HepG2 (cell line): ENCODE measurements at regions not wholly inside any gene's neighbourhood (a gene's known extent, or its start where the extent isn't known, plus 50 kb on each side); places are given as distances from the start of the nearest gene placed in this dataset.

Source experiments
- ATAC-seq: fragments of 200-7000 bp; cut with Tn5 transposase; 3 replicates; pipeline ENCODE4 v1.9.1; 2020; ENCODE audit warnings: mild to moderate bottlenecking, moderate library complexity
- BruUV-seq: library from RNA; stranded (reverse); fragments of 400-500 nt; replicated peaks from 2 replicates; lab custom pipeline; 2021; lab: Mats Ljungman, UMichigan
- CTCF ChIA-PET: fragments of 300-600 bp; formaldehyde crosslinking; extraction: SDS; loops from one replicate; lab custom pipeline; 2021; ENCODE audit warnings: low total read pairs, inconsistent platforms, low intra/inter-chr PET ratio; lab: Yijun Ruan, JAX
- POLR2A ChIA-PET: fragments of 350-600 bp; sonication (Branson Sonifier 250); formaldehyde crosslinking; loops from one replicate; lab custom pipeline; 2020; ENCODE audit warnings: antibody characterized with exemption, inconsistent platforms; lab: Yijun Ruan, JAX
- DNase-seq: peaks from one replicate; pipeline ENCODE4 v3.0.0-alpha.2; 2015; ENCODE audit warnings: low spot score
- FAIRE-seq: peaks from 3 replicates; lab custom pipeline; 2011; peaks lifted over from hg19 to GRCh38; lab: Jason Lieb, UNC
- H2AFZ ChIP-seq: one replicate; pipeline ENCODE4 v1.6.1; 2011; ENCODE audit warnings: low read length, inconsistent platforms
- H3K27ac ChIP-seq: fragments of 300-600 bp; 3 replicates; pipeline ENCODE4 v1.8.0; 2011; ENCODE audit warnings: mixed run types, mild to moderate bottlenecking, mixed read lengths, low read length, inconsistent platforms; ENCODE audit not compliant: insufficient read depth; ENCODE audit errors: extremely low read length
- H3K27me3 ChIP-seq, 2 experiments: fragments of 200-600 bp in 1 of 2; 2 replicates in 1 of 2; 3 replicates in 1 of 2; pipeline versions ENCODE4 v1.6.0 to v1.8.0; 2011; ENCODE audit warnings: low read length in 2 of 2, mild to moderate bottlenecking in 2 of 2, moderate library complexity in 2 of 2, inconsistent platforms in 1 of 2; ENCODE audit not compliant: insufficient read depth in 2 of 2, control insufficient read depth in 1 of 2
- H3K36me3 ChIP-seq, 2 experiments: fragments of 200-600 bp in 1 of 2; replicated peaks in 1 of 2; 2 replicates in 1 of 2; 3 replicates in 1 of 2; pipeline versions ENCODE4 v1.5.1 to v1.8.0; 2011; ENCODE audit warnings: low read length in 2 of 2, inconsistent platforms in 1 of 2; ENCODE audit not compliant: insufficient read depth in 2 of 2, control insufficient read depth in 1 of 2
- H3K4me1 ChIP-seq: 2 replicates; pipeline ENCODE4 v1.5.1; 2012; ENCODE audit warnings: low read length, inconsistent platforms; ENCODE audit not compliant: insufficient read depth
- H3K4me2 ChIP-seq: 2 replicates; pipeline ENCODE4 v1.6.0; 2011; ENCODE audit warnings: low read depth, low read length, inconsistent platforms
- H3K4me3 ChIP-seq, 3 experiments: fragments of 200-600 bp in 1 of 3; sonication (generic), shearing (Covaris generic) in 1 of 3; replicated peaks in 1 of 3; 2 replicates each; pipeline ENCODE4 v1.5.1; 2011 to 2016; ENCODE audit warnings: low read length in 3 of 3, inconsistent platforms in 2 of 3, low read depth in 2 of 3, mild to moderate bottlenecking in 2 of 3, control low read depth in 1 of 3, mixed read lengths in 1 of 3; ENCODE audit not compliant: insufficient read depth in 1 of 3
- H3K79me2 ChIP-seq: one replicate; pipeline ENCODE4 v1.6.1; 2011; ENCODE audit warnings: low read length, inconsistent platforms; ENCODE audit not compliant: insufficient read depth
- H3K9ac ChIP-seq: 2 replicates; pipeline ENCODE4 v1.6.0; 2011; ENCODE audit warnings: mild to moderate bottlenecking, low read depth, low read length, inconsistent platforms; ENCODE audit not compliant: insufficient read depth
- H3K9me3 ChIP-seq: 2 replicates; pipeline ENCODE4 v1.5.1; 2012; ENCODE audit warnings: mild to moderate bottlenecking, low read length
- H4K20me1 ChIP-seq: 2 replicates; pipeline ENCODE4 v1.6.0; 2011; ENCODE audit warnings: inconsistent platforms, mild to moderate bottlenecking, low read length, moderate library complexity; ENCODE audit not compliant: insufficient read depth
- DNMT1 ChIP-seq: sonication (generic); formaldehyde crosslinking; IDR thresholded peaks from 2 replicates; pipeline ENCODE4 v1.5.1; 2020; ENCODE audit warnings: mild to moderate bottlenecking, missing genetic modification reagents
- DPF2 ChIP-seq: sonication (generic); formaldehyde crosslinking; IDR thresholded peaks from 2 replicates; pipeline ENCODE4 v1.4.0; 2020; ENCODE audit warnings: mild to moderate bottlenecking, low read depth, missing genetic modification reagents, borderline replicate concordance
- HNF1A ChIP-seq, 2 experiments: sonication (generic) in 1 of 2; formaldehyde crosslinking in 1 of 2; IDR thresholded peaks; 2 replicates each; pipeline versions ENCODE4 v1.4.0 to v1.6.1; 2016 to 2020; ENCODE audit warnings: borderline replicate concordance in 1 of 2, low read depth in 1 of 2, mild to moderate bottlenecking in 1 of 2, missing genetic modification reagents in 1 of 2
- KMT2B ChIP-seq: IDR thresholded peaks from 2 replicates; pipeline ENCODE4 v1.6.1; 2016; ENCODE audit warnings: missing genetic modification reagents, missing compliant biosample characterization
- RBM22 ChIP-seq: fragments of 200-400 bp; formaldehyde crosslinking; optimal IDR thresholded peaks from 2 replicates; pipeline ENCODE3; 2017; ENCODE audit warnings: mild to moderate bottlenecking, low read length, moderate library complexity
- SMAD3 ChIP-seq: sonication (generic); formaldehyde crosslinking; IDR thresholded peaks from 2 replicates; pipeline ENCODE4 v1.4.0; 2020; ENCODE audit warnings: missing genetic modification reagents
- SYNCRIP ChIP-seq: fragments of 200-400 bp; formaldehyde crosslinking; IDR thresholded peaks from 2 replicates; pipeline ENCODE4 v1.6.1; 2018; ENCODE audit warnings: mild to moderate bottlenecking, low read depth, low read length; ENCODE audit not compliant: insufficient read depth
- ZBTB34 ChIP-seq: sonication (generic); formaldehyde crosslinking; IDR thresholded peaks from 2 replicates; pipeline ENCODE4 v1.8.0; 2022; ENCODE audit warnings: mild to moderate bottlenecking, missing genetic modification reagents
- ZNF205 ChIP-seq: IDR thresholded peaks from 2 replicates; pipeline ENCODE4 v1.6.1; 2018; ENCODE audit warnings: missing biosample characterization, missing genetic modification reagents
- ZNF24 ChIP-seq: fragments of 450-650 bp; IDR thresholded peaks from 2 replicates; pipeline ENCODE4 v1.6.1; 2017; ENCODE audit warnings: antibody characterized with exemption, mild to moderate bottlenecking
- ZNF704 ChIP-seq: sonication (generic); formaldehyde crosslinking; IDR thresholded peaks from 2 replicates; pipeline ENCODE4 v1.8.1; 2023; ENCODE audit warnings: mild to moderate bottlenecking, inconsistent platforms, moderate library complexity, missing genetic modification reagents, borderline replicate concordance
- WGBS: methylation state at CpG from one replicate; pipeline ENCODE4 v1.1.6; 2017; ENCODE audit warnings: low lambda C conversion rate; 5-methylcytosine and 5-hydroxymethylcytosine counted together
- in situ Hi-C: cut with HindIII; loops from 2 replicates; pipeline ENCODE4 v1.10.0; 2017; ENCODE audit warnings: low pct_unique_long_range_greater_than_20kb; ENCODE audit not compliant: extremely low pct_ligation_motif_present
- intact Hi-C: fragments of 100-400 bp; cut with micrococcal nuclease; formaldehyde crosslinking; loops from one replicate; pipeline ENCODE4 v1.10.0; 2022; ENCODE audit not compliant: unreplicated experiment

- WGBS: 56% methylated on average over 3 of the region's 3 CpGs
- H3K27me3 ChIP-seq: no peaks in the 10 kb centered on the region
Measured at GRCh38 chr3:181839916-181840297, 128.2 kb downstream of the SOX2 start.

GRCh38 chr3:181844211-181844610 lies 132.5 kb downstream of the SOX2 start:
- Histone ChIP-seq H4K20me1 (no peaks in the 10 kb centered on the region), H3K9me3 (no peaks in the 10 kb centered on the region), H3K27me3 (no peaks in the 10 kb centered on the region), H3K27ac (no peak overlapping the region), H3K9ac (no peak overlapping the region), H3K4me1 (no peaks in the 10 kb centered on the region), H3K36me3 (no peaks in the 10 kb centered on the region), H3K4me3 (no peak overlapping the region), H3K79me2 (no peaks in the 10 kb centered on the region), H2AFZ (no peak overlapping the region), H3K4me2 (no peak overlapping the region)
- 51% methylated on average over 3 of the region's 3 CpGs for WGBS
- DNase-seq: no peak
- BruUV-seq: no TSS peak
- intact Hi-C loops: no loop called here
- ATAC-seq: no peak
- in situ Hi-C loops: no loop called here
- FAIRE-seq: no peak
- POLR2A ChIA-PET: no interaction called here
- CTCF ChIA-PET: no interaction called here
- no peak for TF ChIP-seq SYNCRIP
- no peak for TF ChIP-seq ZNF205 (CRISPR knock-in tag)
- TF ChIP-seq ZNF24: no peak
- no peak for TF ChIP-seq SMAD3 (CRISPR knock-in tag)
- no peak for TF ChIP-seq HNF1A (IDR thresholded peaks at IDR 0.05; ENCODE audit: low read depth)
- no peak for TF ChIP-seq HNF1A (CRISPR knock-in tag; IDR thresholded peaks at IDR 0.05; ENCODE audit: borderline replicate concordance)
- TF ChIP-seq KMT2B: no peak
- no peak for TF ChIP-seq DPF2 (CRISPR knock-in tag)
- TF ChIP-seq ZNF704 (CRISPR knock-in tag): no peak

More at GRCh38 chr3:181839916-181840297, 128.2 kb downstream of the SOX2 start:
- ATAC-seq (no peak), DNase-seq (no peak), FAIRE-seq (no peak)
- Histone ChIP-seq H3K27ac (no peak overlapping the region), H3K4me1 (no peaks in the 10 kb centered on the region), H2AFZ (no peak overlapping the region), H4K20me1 (no peaks in the 10 kb centered on the region), H3K4me2 (no peak overlapping the region), H3K36me3 (no peaks in the 10 kb centered on the region), H3K79me2 (no peaks in the 10 kb centered on the region), H3K4me3 (no peak overlapping the region), H3K9ac (no peak overlapping the region), H3K9me3 (no peaks in the 10 kb centered on the region)
- in situ Hi-C loops: no loop called here
- ChIA-PET POLR2A (no interaction called here), CTCF (no interaction called here)
- BruUV-seq: no TSS peak
- TF ChIP-seq ZBTB34 (CRISPR knock-in tag) (no peak), RBM22 (no peak), DNMT1 (CRISPR knock-in tag) (no peak)
- intact Hi-C loops: no loop called here
